Gastroesophageal sphincter (tissue), 4 donors: ENCODE measurements at regions not wholly inside any gene's neighbourhood (a gene's known extent, or its start where the extent isn't known, plus 50 kb on each side); places are given as distances from the start of the nearest gene placed in this dataset.
"Not testable (repeated sequence)": the region's sequence is repeated elsewhere in the genome, so short reads cannot be mapped to it uniquely, and the experiment has no call there.

Source experiments
- ATAC-seq: fragments of 150-250 bp; one replicate; pipeline ENCODE4 v1.9.1; 2016; ENCODE audit warnings: mild to moderate bottlenecking, moderate library complexity
- H3K27ac ChIP-seq, 4 donors: fragments of 200-600 bp; sonication (generic) in 3 of 4; 1 replicate in 3 of 4; 2 replicates in 1 of 4; pipeline ENCODE4 v1.5.1; 2016 to 2019
- H3K27me3 ChIP-seq: fragments of 200-600 bp; sonication (generic); one replicate; pipeline ENCODE4 v1.5.1; 2019
- H3K36me3 ChIP-seq, 2 donors: fragments of 200-600 bp; sonication (generic); one replicate each; pipeline ENCODE4 v1.5.1; 2019; ENCODE audit warnings: control low read depth in 1 of 2
- H3K4me1 ChIP-seq, 3 donors: fragments of 200-600 bp; sonication (generic); 1 replicate in 2 of 3; 2 replicates in 1 of 3; pipeline ENCODE4 v1.5.1; 2016 to 2019; ENCODE audit warnings: control low read depth in 2 of 3
- H3K4me3 ChIP-seq, 2 donors: fragments of 200-600 bp; sonication (generic); one replicate each; pipeline ENCODE4 v1.5.1; 2019; ENCODE audit warnings: mild to moderate bottlenecking in 1 of 2, moderate library complexity in 1 of 2
- H3K9me3 ChIP-seq, 3 donors: fragments of 200-600 bp; sonication (generic); one replicate each; pipeline ENCODE4 v1.5.1; 2017 to 2019; ENCODE audit warnings: control low read depth in 2 of 3
- CTCF ChIP-seq, 4 experiments: fragments of 200-600 bp in 2 of 4; fragments of 450-650 bp in 2 of 4; sonication (generic) in 1 of 4; IDR thresholded peaks; one replicate each; pipeline ENCODE4 v1.5.1; 2017 to 2019; ENCODE audit warnings: antibody characterized with exemption in 4 of 4, mild to moderate bottlenecking in 2 of 4, moderate library complexity in 2 of 4
- EP300 ChIP-seq: sonication (generic); formaldehyde crosslinking; IDR thresholded peaks from one replicate; pipeline ENCODE4 v1.6.1; 2017; ENCODE audit warnings: antibody characterized with exemption, mild to moderate bottlenecking
- POLR2A ChIP-seq, 2 donors: fragments of 450-650 bp; IDR thresholded peaks; one replicate each; pipeline ENCODE4 v1.6.1; 2017; ENCODE audit warnings: antibody characterized with exemption in 2 of 2, mild to moderate bottlenecking in 2 of 2, moderate library complexity in 1 of 2
- POLR2AphosphoS5 ChIP-seq: sonication (generic); formaldehyde crosslinking; IDR thresholded peaks from one replicate; pipeline ENCODE4 v1.6.1; 2017; ENCODE audit warnings: antibody characterized with exemption
- WGBS, 2 donors: methylation state at CpG; one replicate each; pipeline ENCODE4 v1.1.5; 2018; ENCODE audit warnings: low coverage in 1 of 2; 5-methylcytosine and 5-hydroxymethylcytosine counted together

- Histone ChIP-seq H3K9me3 (peaks cover 0 to 26% (median 0%) of the 10 kb centered on the region in 3 donors), H3K27ac (no peak overlapping the region), H3K36me3 (no peaks in the 10 kb centered on the region), H3K4me3 (no peak overlapping the region), H3K4me1 (no peaks in the 10 kb centered on the region), H3K27me3 (no peaks in the 10 kb centered on the region)
- ATAC-seq = no peak
- TF ChIP-seq POLR2AphosphoS5 (no peak), CTCF (IDR thresholded peaks at IDR 0.05) (no peak), EP300 (no peak), POLR2A (IDR thresholded peaks at IDR 0.05) (no peak)
Measured at GRCh38 chr15:47119349-47119748, 598.0 kb upstream of the SEMA6D start.

- ATAC-seq = no peak
- 81 to 91% methylated on average over 3 of the region's 3 CpGs for WGBS, 2 donors
- Histone ChIP-seq H3K27me3 (no peaks in the 10 kb centered on the region), H3K27ac (no peak overlapping the region), H3K4me3 (no peak overlapping the region), H3K36me3 (no peaks in the 10 kb centered on the region), H3K4me1 (no peaks in the 10 kb centered on the region), H3K9me3 (peaks cover 0 to 38% (median 0%) of the 10 kb centered on the region in 3 donors)
- TF ChIP-seq CTCF (IDR thresholded peaks at IDR 0.05) = no peak
- TF ChIP-seq POLR2A (IDR thresholded peaks at IDR 0.05) = no peak
- TF ChIP-seq EP300 = no peak
- no peak for TF ChIP-seq POLR2AphosphoS5
Measured at GRCh38 chr15:47124430-47125102, 592.7 kb upstream of the SEMA6D start.

- 89 to 93% methylated on average over 3 of the region's 3 CpGs for WGBS, 2 donors
- Histone ChIP-seq H3K4me3 (no peak overlapping the region), H3K36me3 (no peaks in the 10 kb centered on the region), H3K4me1 (no peaks in the 10 kb centered on the region), H3K9me3 (peaks cover 0 to 19% (median 0%) of the 10 kb centered on the region in 3 donors), H3K27ac (no peak overlapping the region), H3K27me3 (no peaks in the 10 kb centered on the region)
- ATAC-seq = no peak
- TF ChIP-seq EP300 (no peak), POLR2AphosphoS5 (no peak), CTCF (IDR thresholded peaks at IDR 0.05) (no peak), POLR2A (IDR thresholded peaks at IDR 0.05) (no peak)
Measured at GRCh38 chr15:47129033-47129432, 588.3 kb upstream of the SEMA6D start.

GRCh38 chr15:47131450-47131849 lies 585.9 kb upstream of the SEMA6D start:
- not testable (repeated sequence) for H3K27me3 ChIP-seq, H3K27ac ChIP-seq, H3K4me1 ChIP-seq, H3K36me3 ChIP-seq, ATAC-seq, H3K4me3 ChIP-seq
- peaks cover 0 to 19% (median 0%) of the 10 kb centered on the region in 3 donors for H3K9me3 ChIP-seq
- WGBS, 2 donors = 81 to 93% methylated on average over 1 of the region's 7 CpGs

- WGBS, 2 donors = 39 to 67% methylated on average over 2 of the region's 2 CpGs
Measured at GRCh38 chr15:47135267-47135666, 582.0 kb upstream of the SEMA6D start.

More at GRCh38 chr15:47135267-47135666, 582.0 kb upstream of the SEMA6D start:
- H3K4me1 ChIP-seq = no peaks in the 10 kb centered on the region
- H3K27me3 ChIP-seq = no peaks in the 10 kb centered on the region
- no peaks in the 10 kb centered on the region for H3K36me3 ChIP-seq
- TF ChIP-seq POLR2A (IDR thresholded peaks at IDR 0.05) (no peak), CTCF (IDR thresholded peaks at IDR 0.05) (no peak), EP300 (no peak), POLR2AphosphoS5 (no peak)
- ATAC-seq = no peak
- H3K9me3 ChIP-seq = no peaks in the 10 kb centered on the region
- H3K4me3 ChIP-seq = no peak overlapping the region
- H3K27ac ChIP-seq = no peak overlapping the region
